Natural killer cell (primary cell): ENCODE measurements at regions not wholly inside any gene's neighbourhood (a gene's known extent, or its start where the extent isn't known, plus 50 kb on each side); places are given as distances from the start of the nearest gene placed in this dataset.

Source experiments
- ATAC-seq, 3 donors: fragments of 150-1000 bp in 2 of 3; fragments of 200-7000 bp in 1 of 3; cut with Tn5 transposase; 1 replicate in 1 of 3; 2 replicates in 2 of 3; pipeline ENCODE4 v1.10.0; 2021; ENCODE audit warnings: mild to moderate bottlenecking in 2 of 3, moderate library complexity in 2 of 3
- DNase-seq, 2 donors: peaks; one replicate each; pipeline versions ENCODE4 v3.0.0 to v3.0.0-alpha.2; 2013 to 2021; ENCODE audit warnings: mixed read lengths in 1 of 2
- H3K27ac ChIP-seq: one replicate; pipeline ENCODE4 v1.5.1; 2013; ENCODE audit warnings: mild to moderate bottlenecking, low read length
- H3K27me3 ChIP-seq: one replicate; pipeline ENCODE4 v1.6.1; 2013; ENCODE audit warnings: low read length; ENCODE audit not compliant: control insufficient read depth, insufficient read depth
- H3K36me3 ChIP-seq: one replicate; pipeline ENCODE4 v1.6.1; 2013; ENCODE audit warnings: low read length; ENCODE audit not compliant: control insufficient read depth, insufficient read depth
- H3K4me1 ChIP-seq: one replicate; pipeline ENCODE4 v1.6.1; 2013; ENCODE audit warnings: low read length; ENCODE audit not compliant: control insufficient read depth, insufficient read depth
- H3K4me3 ChIP-seq: one replicate; pipeline ENCODE4 v1.5.1; 2013; ENCODE audit warnings: low read length
- H3K9me3 ChIP-seq: one replicate; pipeline ENCODE4 v1.6.1; 2013; ENCODE audit warnings: low read length; ENCODE audit not compliant: control insufficient read depth, insufficient read depth
- H3K27ac Mint-ChIP-seq, 2 donors: one replicate each; pipeline ENCODE4 v1.8.0; 2022; ENCODE audit warnings: mild to moderate bottlenecking in 2 of 2, mixed read lengths in 2 of 2, moderate library complexity in 1 of 2
- H3K27me3 Mint-ChIP-seq, 2 donors: one replicate each; pipeline ENCODE4 v1.8.0; 2022; ENCODE audit warnings: low read depth in 2 of 2, mixed read lengths in 2 of 2
- H3K36me3 Mint-ChIP-seq: one replicate; pipeline ENCODE4 v1.8.0; 2022; ENCODE audit warnings: mixed read lengths
- H3K4me1 Mint-ChIP-seq, 2 donors: one replicate each; pipeline ENCODE4 v1.8.0; 2022; ENCODE audit warnings: mixed read lengths in 2 of 2
- H3K4me3 Mint-ChIP-seq: one replicate; pipeline ENCODE4 v1.8.0; 2022; ENCODE audit warnings: mild to moderate bottlenecking, moderate library complexity, mixed read lengths
- H3K9me3 Mint-ChIP-seq, 2 donors: one replicate each; pipeline ENCODE4 v1.8.0; 2022; ENCODE audit warnings: mixed read lengths in 2 of 2
- CTCF ChIP-seq: fragments of 200-600 bp; IDR thresholded peaks from one replicate; pipeline ENCODE4 v1.8.0; 2022; ENCODE audit warnings: antibody characterized with exemption
- WGBS: methylation state at CpG from one replicate; pipeline ENCODE4 v1.1.7; 2013; ENCODE audit warnings: missing lambda C conversion rate; ENCODE audit not compliant: insufficient coverage; 5-methylcytosine and 5-hydroxymethylcytosine counted together
- intact Hi-C: fragments of 100-400 bp; cut with micrococcal nuclease; formaldehyde crosslinking; loops from one replicate; pipeline ENCODE4 v1.14.2; 2022

GRCh38 chr4:161203865-161204264, 959.9 kb downstream of the FSTL5 start:
- 75% methylated on average over 3 of the region's 3 CpGs for WGBS
- no peak overlapping the region for H3K27ac ChIP-seq
- Mint-ChIP-seq H3K36me3 (no peaks in the 10 kb centered on the region), H3K4me1 (no peaks in the 10 kb centered on the region), H3K4me3 (no peak overlapping the region), H3K27me3 (no peaks in the 10 kb centered on the region), H3K27ac (no peak overlapping the region), H3K9me3 (peaks cover 8 to 12% of the 10 kb centered on the region in 2 donors)
- no peak for TF ChIP-seq CTCF
- no peak overlapping the region for H3K4me3 ChIP-seq
- no peaks in the 10 kb centered on the region for H3K4me1 ChIP-seq
- ATAC-seq (no peak), DNase-seq (no peak)
- intact Hi-C loops, result no loop called here
- no peaks in the 10 kb centered on the region for H3K27me3 ChIP-seq
- H3K9me3 ChIP-seq, result peaks cover 8% of the 10 kb centered on the region
- H3K36me3 ChIP-seq, result no peaks in the 10 kb centered on the region

DNA sequence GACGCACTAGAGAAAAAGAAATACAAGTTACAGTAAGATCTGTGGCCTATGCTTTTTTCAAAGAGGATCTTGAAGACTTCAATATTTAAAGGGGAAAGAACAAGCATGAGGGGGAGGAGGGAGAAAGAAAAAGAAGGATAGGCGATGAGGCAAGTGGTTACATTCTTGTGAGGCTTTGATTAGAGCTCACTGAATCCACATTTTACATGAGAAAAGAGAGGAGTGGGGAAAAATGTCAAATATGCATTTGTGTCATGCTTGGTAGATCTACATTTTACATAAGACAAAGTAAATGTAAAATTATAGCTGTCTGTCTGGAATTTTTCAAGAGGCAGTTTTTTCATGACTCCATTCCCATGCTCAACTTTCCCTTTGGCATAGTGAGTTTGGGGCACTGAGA, 965.9 kb downstream of the FSTL5 start:
- Mint-ChIP-seq H3K27me3 (no peaks in the 10 kb centered on the region), H3K27ac (no peak overlapping the region), H3K4me3 (no peak overlapping the region), H3K9me3 (peaks cover 10 to 16% of the 10 kb centered on the region in 2 donors), H3K36me3 (no peaks in the 10 kb centered on the region), H3K4me1 (no peaks in the 10 kb centered on the region)
- Histone ChIP-seq H3K4me3 (no peak overlapping the region), H3K27ac (no peak overlapping the region), H3K4me1 (no peaks in the 10 kb centered on the region), H3K9me3 (no peaks in the 10 kb centered on the region), H3K27me3 (no peaks in the 10 kb centered on the region), H3K36me3 (no peaks in the 10 kb centered on the region)
- ATAC-seq (no peak), DNase-seq (no peak)
- WGBS, result 82% methylated on average over 2 of the region's 2 CpGs
- intact Hi-C loops, result no loop called here
- TF ChIP-seq CTCF, result no peak

- H3K4me3 ChIP-seq, result no peak overlapping the region
- Mint-ChIP-seq H3K36me3 (no peaks in the 10 kb centered on the region), H3K9me3 (peaks cover 10 to 16% of the 10 kb centered on the region in 2 donors), H3K4me1 (no peaks in the 10 kb centered on the region), H3K4me3 (no peak overlapping the region), H3K27me3 (no peaks in the 10 kb centered on the region), H3K27ac (no peak overlapping the region)
- no peak overlapping the region for H3K27ac ChIP-seq
- intact Hi-C loops, result no loop called here
- H3K27me3 ChIP-seq, result no peaks in the 10 kb centered on the region
- no peaks in the 10 kb centered on the region for H3K9me3 ChIP-seq
- no peak for DNase-seq
- 96% methylated on average over 4 of the region's 4 CpGs for WGBS
- no peak for TF ChIP-seq CTCF
- no peak for ATAC-seq
- H3K36me3 ChIP-seq, result no peaks in the 10 kb centered on the region
- no peaks in the 10 kb centered on the region for H3K4me1 ChIP-seq
Observed at GRCh38 chr4:161197474-161197873, 966.3 kb downstream of the FSTL5 start.

GRCh38 chr4:161189286-161190134, 974.3 kb downstream of the FSTL5 start:
- no peak for TF ChIP-seq CTCF
- no peaks in the 10 kb centered on the region for H3K36me3 ChIP-seq
- no peaks in the 10 kb centered on the region for H3K4me1 Mint-ChIP-seq
- no peaks in the 10 kb centered on the region for H3K4me1 ChIP-seq
- no peak overlapping the region for H3K27ac ChIP-seq
- H3K4me3 Mint-ChIP-seq, result no peak overlapping the region
- H3K36me3 Mint-ChIP-seq, result no peaks in the 10 kb centered on the region
- no peak overlapping the region for H3K4me3 ChIP-seq
- H3K27me3 Mint-ChIP-seq, result no peaks in the 10 kb centered on the region
- peaks cover 7 to 11% of the 10 kb centered on the region in 2 donors for H3K9me3 Mint-ChIP-seq
- ATAC-seq, result no peak
- no peak for DNase-seq
- 76% methylated on average over 3 of the region's 4 CpGs for WGBS
- intact Hi-C loops, result no loop called here
- no peak overlapping the region for H3K27ac Mint-ChIP-seq
- no peaks in the 10 kb centered on the region for H3K27me3 ChIP-seq
- no peaks in the 10 kb centered on the region for H3K9me3 ChIP-seq
